SK-N-MC (cell line): ENCODE measurements at regions not wholly inside any gene's neighbourhood (a gene's known extent, or its start where the extent isn't known, plus 50 kb on each side); places are given as distances from the start of the nearest gene placed in this dataset.
"Not testable (repeated sequence)": the region's sequence is repeated elsewhere in the genome, so short reads cannot be mapped to it uniquely, and the experiment has no call there.

ENCODE experiments used
- DNase-seq: peaks from one replicate; pipeline ENCODE4 v3.0.0-alpha.2; 2011; ENCODE audit warnings: low read depth, low spot score
- H3K27ac ChIP-seq: fragments of 200-600 bp; sonication (generic); 2 replicates; pipeline ENCODE4 v1.5.1; 2016; ENCODE audit warnings: mixed run types
- H3K36me3 ChIP-seq: fragments of 200-600 bp; sonication (generic); 2 replicates; pipeline ENCODE4 v1.6.1; 2017; ENCODE audit warnings: antibody characterized with exemption, low read length, mixed read lengths; ENCODE audit not compliant: insufficient read depth
- H3K4me3 ChIP-seq: fragments of 200-600 bp; sonication (generic); 2 replicates; pipeline ENCODE4 v1.5.1; 2016
- H3K9ac ChIP-seq: fragments of 200-600 bp; sonication (generic); 2 replicates; pipeline ENCODE4 v1.8.0; 2017; ENCODE audit warnings: mixed run types, mixed read lengths; ENCODE audit not compliant: insufficient read length
- H3K9me3 ChIP-seq: fragments of 200-600 bp; sonication (generic); 2 replicates; pipeline ENCODE4 v1.6.1; 2017; ENCODE audit warnings: low read depth, mild to moderate bottlenecking, antibody characterized with exemption, low read length, moderate library complexity, mixed read lengths
- EZH2 ChIP-seq: fragments of 200-600 bp; sonication (generic); IDR thresholded peaks from one replicate; pipeline ENCODE4 v1.6.1; 2017; ENCODE audit warnings: antibody characterized with exemption
- FOXP2 ChIP-seq: optimal IDR thresholded peaks from 2 replicates; pipeline ENCODE3; 2011; ENCODE audit warnings: mild to moderate bottlenecking, moderate library complexity; ENCODE audit not compliant: insufficient read depth; ENCODE audit errors: extremely low read length, control extremely low read depth
- POLR2AphosphoS5 ChIP-seq: IDR thresholded peaks from 2 replicates; pipeline ENCODE4 v1.6.1; 2012; ENCODE audit warnings: mild to moderate bottlenecking, low read depth, low read length, borderline replicate concordance

GRCh38 chr12:87196321-87196720 is 832.9 kb downstream of the C12orf50 start:
- Histone ChIP-seq H3K9ac (no peak overlapping the region), H3K36me3 (no peaks in the 10 kb centered on the region), H3K4me3 (no peak overlapping the region), H3K27ac (no peak overlapping the region), H3K9me3 (no peaks in the 10 kb centered on the region)
- no peak for DNase-seq
- TF ChIP-seq POLR2AphosphoS5 (no peak), EZH2 (no peak), FOXP2 (no peak)

DNA sequence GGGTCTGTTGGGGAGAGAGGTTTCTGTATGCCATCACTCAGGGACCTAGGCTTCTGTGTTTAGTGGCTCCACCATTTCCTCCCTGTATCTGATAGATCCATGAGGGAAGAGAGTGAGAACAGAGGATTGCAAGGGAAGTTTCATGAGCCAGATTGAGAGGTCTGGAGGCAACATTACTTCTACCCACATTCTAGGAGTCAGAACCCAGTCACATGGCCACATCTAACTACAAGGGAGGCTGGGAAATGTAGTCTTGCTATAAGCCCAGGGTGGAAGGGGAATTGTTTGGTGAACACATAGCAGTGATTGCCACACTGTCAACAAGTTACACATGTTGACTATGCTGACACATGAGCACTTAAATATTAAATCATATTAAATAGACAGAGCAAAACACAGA is 834.8 kb downstream of the C12orf50 start:
- H3K36me3 ChIP-seq, result not testable (repeated sequence)

DNA sequence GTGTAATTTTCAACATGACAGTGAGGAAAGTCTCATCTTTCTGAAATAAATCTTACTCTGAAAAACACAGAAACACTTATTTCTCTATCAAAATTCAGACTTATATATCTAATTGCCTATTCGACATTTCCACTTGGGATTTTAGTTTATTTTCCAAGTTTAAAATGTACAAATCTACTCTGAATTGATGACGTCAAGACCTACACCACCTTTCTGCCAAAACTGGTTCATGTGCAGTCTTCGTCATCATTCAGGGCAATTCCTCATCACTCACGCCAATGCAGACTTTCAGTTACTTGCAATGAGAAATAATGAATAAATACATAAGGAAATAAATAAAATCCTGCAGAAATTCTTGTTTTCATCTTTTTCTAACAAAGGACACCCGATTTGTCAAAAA is 843.8 kb downstream of the C12orf50 start:
- Histone ChIP-seq H3K9ac (no peak overlapping the region), H3K4me3 (no peak overlapping the region), H3K9me3 (no peaks in the 10 kb centered on the region), H3K36me3 (no peaks in the 10 kb centered on the region), H3K27ac (no peak overlapping the region)
- no peak for DNase-seq
- TF ChIP-seq POLR2AphosphoS5 (no peak), EZH2 (no peak), FOXP2 (no peak)

More for the DNA sequence above, 834.8 kb downstream of the C12orf50 start:
- not testable (repeated sequence) for H3K9me3 ChIP-seq, DNase-seq, H3K27ac ChIP-seq, H3K4me3 ChIP-seq, H3K9ac ChIP-seq

GRCh38 chr12:87182696-87183233 is 846.4 kb downstream of the C12orf50 start:
- no peak overlapping the region for H3K27ac ChIP-seq
- TF ChIP-seq POLR2AphosphoS5 (no peak), EZH2 (no peak), FOXP2 (no peak)
- no peak overlapping the region for H3K9ac ChIP-seq
- H3K9me3 ChIP-seq, result no peaks in the 10 kb centered on the region
- H3K36me3 ChIP-seq, result no peaks in the 10 kb centered on the region
- H3K4me3 ChIP-seq, result no peak overlapping the region
- DNase-seq, result no peak

DNA sequence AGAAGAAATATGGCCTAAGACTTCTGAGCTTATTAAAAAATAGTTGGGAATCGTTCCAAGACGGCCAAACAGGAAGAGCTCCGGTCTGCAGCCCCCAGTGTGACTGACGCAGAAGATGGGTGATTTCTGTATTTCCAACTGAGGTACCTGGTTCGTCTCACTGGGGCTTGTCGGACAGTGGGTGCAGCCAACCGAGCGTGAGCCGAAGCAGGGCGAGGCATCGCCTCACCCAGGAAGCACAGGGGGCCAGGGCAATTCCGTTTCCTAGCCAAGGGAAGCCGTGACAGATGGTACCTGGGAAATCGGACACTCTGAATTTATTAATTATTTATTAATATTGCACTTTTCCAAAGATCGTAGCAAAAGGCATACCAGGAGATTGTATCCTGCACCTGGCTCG is 857.8 kb downstream of the C12orf50 start:
- DNase-seq, result no peak
- H3K4me3 ChIP-seq, result no peak overlapping the region
- no peaks in the 10 kb centered on the region for H3K36me3 ChIP-seq
- TF ChIP-seq EZH2 (no peak), FOXP2 (no peak), POLR2AphosphoS5 (no peak)
- H3K9ac ChIP-seq, result no peak overlapping the region
- H3K9me3 ChIP-seq, result no peaks in the 10 kb centered on the region
- no peak overlapping the region for H3K27ac ChIP-seq

DNA sequence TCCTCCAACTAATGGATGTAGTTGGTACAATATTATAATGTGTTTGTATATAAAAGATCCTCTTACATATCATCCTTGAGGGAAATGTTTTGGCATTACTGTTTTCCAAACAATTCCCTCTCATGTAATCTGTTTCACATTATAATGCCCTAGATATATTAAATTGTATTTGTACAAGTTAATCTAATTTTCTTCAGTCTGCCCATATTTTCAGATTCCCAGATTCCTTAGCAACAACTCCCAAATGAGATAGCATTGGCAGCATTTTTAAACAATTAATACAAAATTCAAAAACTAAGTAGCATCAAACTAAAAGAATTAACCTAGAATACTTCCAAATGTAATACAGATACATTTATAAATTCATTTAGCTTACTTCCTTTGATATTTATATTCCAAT is 860.2 kb downstream of the C12orf50 start:
- TF ChIP-seq POLR2AphosphoS5, result no peak
- no peak for TF ChIP-seq EZH2
- no peak for TF ChIP-seq FOXP2
- no peak overlapping the region for H3K4me3 ChIP-seq
- H3K9ac ChIP-seq, result no peak overlapping the region
- H3K9me3 ChIP-seq, result no peaks in the 10 kb centered on the region
- no peak for DNase-seq
- H3K27ac ChIP-seq, result no peak overlapping the region
- H3K36me3 ChIP-seq, result no peaks in the 10 kb centered on the region

DNA sequence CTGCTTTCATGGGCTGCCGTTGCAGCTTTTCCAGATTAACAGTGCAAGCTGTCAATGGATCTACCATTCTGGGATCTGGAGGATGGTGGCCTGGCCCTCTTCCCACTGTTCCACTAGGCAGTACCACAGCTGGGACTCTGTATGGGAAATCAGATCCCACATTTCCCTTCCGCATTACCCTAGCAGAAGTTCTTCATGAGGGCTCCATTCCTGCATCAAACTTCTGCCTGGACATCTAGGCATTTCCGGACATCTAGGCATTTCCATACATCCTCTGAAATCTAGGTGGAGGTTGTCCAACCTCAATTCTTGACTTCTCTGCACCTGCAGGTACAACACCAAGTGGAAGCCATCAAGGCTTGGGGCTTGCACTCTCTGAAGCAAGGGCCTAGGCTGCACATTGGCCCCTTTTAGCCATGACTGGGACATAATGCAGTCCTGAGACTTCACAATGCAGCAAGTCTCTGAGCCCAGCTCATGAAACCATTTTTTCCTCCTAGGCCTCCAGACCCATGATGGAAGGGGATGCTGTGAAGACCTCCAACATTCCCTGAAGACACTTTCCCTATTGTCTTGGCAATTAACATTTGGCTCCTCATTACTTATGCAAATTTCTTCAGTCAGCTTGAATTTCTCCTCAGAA is 863.3 kb downstream of the C12orf50 start:
- H3K27ac ChIP-seq, result no peak overlapping the region
- no peak overlapping the region for H3K9ac ChIP-seq
- DNase-seq, result no peak
- H3K4me3 ChIP-seq, result no peak overlapping the region
- H3K9me3 ChIP-seq, result no peaks in the 10 kb centered on the region
- TF ChIP-seq EZH2 (no peak), POLR2AphosphoS5 (no peak), FOXP2 (no peak)
- no peaks in the 10 kb centered on the region for H3K36me3 ChIP-seq

GRCh38 chr12:87163122-87163521 is 866.1 kb downstream of the C12orf50 start:
- H3K4me3 ChIP-seq, result no peak overlapping the region
- no peaks in the 10 kb centered on the region for H3K9me3 ChIP-seq
- no peaks in the 10 kb centered on the region for H3K36me3 ChIP-seq
- H3K27ac ChIP-seq, result no peak overlapping the region
- DNase-seq, result no peak
- H3K9ac ChIP-seq, result no peak overlapping the region
- TF ChIP-seq POLR2AphosphoS5, result no peak
- no peak for TF ChIP-seq FOXP2
